ENCODE measurements at regions not wholly inside any gene's neighbourhood (a gene's known extent, or its start where the extent isn't known, plus 50 kb on each side); places are given as distances from the start of the nearest gene placed in this dataset.

- TF ChIP-seq CTCF (IDR thresholded peaks at IDR 0.05): no peak
- TF ChIP-seq EZH2 (IDR thresholded peaks at IDR 0.05): no peak
Measured at GRCh38 chr2:366706-367105, 78.8 kb upstream of the ALKAL2 start.
